ENCODE measurements at regions not wholly inside any gene's neighbourhood (a gene's known extent, or its start where the extent isn't known, plus 50 kb on each side); places are given as distances from the start of the nearest gene placed in this dataset.

GRCh38 chr4:89357787-89358186, 50.2 kb upstream of the GPRIN3 start:
- no peak for TF ChIP-seq POLR2AphosphoS5 (IDR thresholded peaks at IDR 0.05; ENCODE audit: low read depth)
- TF ChIP-seq, protein P1, sequence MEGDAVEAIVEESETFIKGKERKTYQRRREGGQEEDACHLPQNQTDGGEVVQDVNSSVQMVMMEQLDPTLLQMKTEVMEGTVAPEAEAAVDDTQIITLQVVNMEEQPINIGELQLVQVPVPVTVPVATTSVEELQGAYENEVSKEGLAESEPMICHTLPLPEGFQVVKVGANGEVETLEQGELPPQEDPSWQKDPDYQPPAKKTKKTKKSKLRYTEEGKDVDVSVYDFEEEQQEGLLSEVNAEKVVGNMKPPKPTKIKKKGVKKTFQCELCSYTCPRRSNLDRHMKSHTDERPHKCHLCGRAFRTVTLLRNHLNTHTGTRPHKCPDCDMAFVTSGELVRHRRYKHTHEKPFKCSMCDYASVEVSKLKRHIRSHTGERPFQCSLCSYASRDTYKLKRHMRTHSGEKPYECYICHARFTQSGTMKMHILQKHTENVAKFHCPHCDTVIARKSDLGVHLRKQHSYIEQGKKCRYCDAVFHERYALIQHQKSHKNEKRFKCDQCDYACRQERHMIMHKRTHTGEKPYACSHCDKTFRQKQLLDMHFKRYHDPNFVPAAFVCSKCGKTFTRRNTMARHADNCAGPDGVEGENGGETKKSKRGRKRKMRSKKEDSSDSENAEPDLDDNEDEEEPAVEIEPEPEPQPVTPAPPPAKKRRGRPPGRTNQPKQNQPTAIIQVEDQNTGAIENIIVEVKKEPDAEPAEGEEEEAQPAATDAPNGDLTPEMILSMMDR (IDR thresholded peaks at IDR 0.05; ENCODE audit: insufficient read depth, low read length), result no peak
- no peak for TF ChIP-seq SPI1 (IDR thresholded peaks at IDR 0.05; ENCODE audit: borderline replicate concordance, low read depth)
- no peak for TF ChIP-seq GABPA (IDR thresholded peaks at IDR 0.05; ENCODE audit: low read depth)

Data from HL-60 (cell line).